Panc1 (cell line): ENCODE measurements at regions not wholly inside any gene's neighbourhood (a gene's known extent, or its start where the extent isn't known, plus 50 kb on each side); places are given as distances from the start of the nearest gene placed in this dataset.

Source experiments
- ATAC-seq: fragments of 200-7000 bp; cut with Tn5 transposase; 2 replicates; pipeline ENCODE4 v1.9.1; 2020; ENCODE audit warnings: mild to moderate bottlenecking, moderate library complexity
- BruUV-seq: library from RNA; stranded (reverse); fragments of 400-500 nt; replicated peaks from 2 replicates; lab custom pipeline; 2021; lab: Mats Ljungman, UMichigan
- CTCF ChIA-PET: fragments of 300-600 bp; sonication (Branson Sonifier 250); formaldehyde crosslinking; loops from one replicate; lab custom pipeline; 2022; ENCODE audit warnings: antibody characterized with exemption; lab: Charles Lee
- POLR2A ChIA-PET: fragments of 300-600 bp; sonication (Branson Sonifier 250); formaldehyde crosslinking; loops from one replicate; lab custom pipeline; 2022; ENCODE audit warnings: antibody characterized with exemption; lab: Charles Lee
- DNase-seq: peaks from one replicate; pipeline ENCODE4 v3.0.0-alpha.2; 2010; ENCODE audit warnings: low read depth, low spot score
- H3K27ac ChIP-seq: 2 replicates; pipeline ENCODE4 v1.5.1; 2011; ENCODE audit warnings: mild to moderate bottlenecking, low read length, inconsistent platforms
- H3K27me3 ChIP-seq: fragments of 200-500 bp; sonication (Bioruptor generic); 2 replicates; pipeline ENCODE4 v1.6.0; 2014; ENCODE audit warnings: low read length, inconsistent platforms; ENCODE audit not compliant: control insufficient read depth, insufficient read depth
- H3K36me3 ChIP-seq: fragments of 200-500 bp; sonication (Bioruptor generic); 2 replicates; pipeline ENCODE4 v1.5.1; 2014; ENCODE audit warnings: inconsistent platforms, mild to moderate bottlenecking, low read length, moderate library complexity; ENCODE audit not compliant: control insufficient read depth, insufficient read depth
- H3K4me1 ChIP-seq: 2 replicates; pipeline ENCODE4 v1.5.1; 2011; ENCODE audit warnings: inconsistent platforms, mild to moderate bottlenecking, low read length, moderate library complexity; ENCODE audit not compliant: control insufficient read depth, insufficient read depth
- H3K4me3 ChIP-seq, 2 experiments: 2 replicates each; pipeline ENCODE4 v1.5.1; 2011 to 2012; ENCODE audit warnings: low read depth in 2 of 2, low read length in 2 of 2, mild to moderate bottlenecking in 2 of 2, inconsistent platforms in 1 of 2, moderate library complexity in 1 of 2
- H3K9me3 ChIP-seq: fragments of 200-500 bp; sonication (Bioruptor generic); 2 replicates; pipeline ENCODE4 v1.5.1; 2014; ENCODE audit warnings: low read depth, mild to moderate bottlenecking, inconsistent platforms, low read length, moderate library complexity; ENCODE audit not compliant: control insufficient read depth, insufficient read depth
- CTCF ChIP-seq: fragments of 450-650 bp; IDR thresholded peaks from 2 replicates; pipeline ENCODE4 v1.5.1; 2017; ENCODE audit warnings: mild to moderate bottlenecking
- POLR2AphosphoS5 ChIP-seq: IDR thresholded peaks from 2 replicates; pipeline ENCODE4 v1.6.1; 2012; ENCODE audit warnings: mild to moderate bottlenecking, low read depth, low read length, moderate library complexity
- SIN3A ChIP-seq: IDR thresholded peaks from 2 replicates; pipeline ENCODE4 v1.6.1; 2012; ENCODE audit warnings: low read depth, mild to moderate bottlenecking, low read length, moderate library complexity, borderline replicate concordance; ENCODE audit not compliant: insufficient read depth
- TCF7L2 ChIP-seq: IDR thresholded peaks from 2 replicates; pipeline ENCODE4 v1.6.1; 2011; ENCODE audit warnings: mild to moderate bottlenecking, low read depth, low read length, inconsistent platforms
- in situ Hi-C: cut with HindIII; loops from 2 replicates; pipeline ENCODE4 v1.10.0; 2016; ENCODE audit warnings: low sequenced_read_pairs, low pct_unique_long_range_greater_than_20kb
- intact Hi-C: fragments of 100-400 bp; cut with micrococcal nuclease; formaldehyde crosslinking; loops from one replicate; pipeline ENCODE4 v1.10.0; 2022; ENCODE audit not compliant: unreplicated experiment
- TF ChIP-seq, protein P1 (sequence below), 2 experiments: IDR thresholded peaks; 2 replicates each; pipeline ENCODE4 v1.6.1; 2011 to 2012; ENCODE audit warnings: low read depth in 2 of 2, control low read depth in 1 of 2, low read length in 1 of 2, mild to moderate bottlenecking in 1 of 2, moderate library complexity in 1 of 2; ENCODE audit not compliant: insufficient read depth in 1 of 2

GRCh38 chr17:5899496-5900195, 170.5 kb upstream of the WSCD1 start:
- Histone ChIP-seq H3K27me3 (no peaks in the 10 kb centered on the region), H3K4me3 (no peak overlapping the region), H3K4me1 (no peaks in the 10 kb centered on the region), H3K27ac (no peak overlapping the region), H3K36me3 (no peaks in the 10 kb centered on the region), H3K9me3 (no peaks in the 10 kb centered on the region)
- no peak for DNase-seq
- intact Hi-C loops (no loop called here), in situ Hi-C loops (no loop called here)
- ATAC-seq, result no peak
- TF ChIP-seq POLR2AphosphoS5 (no peak), TCF7L2 (no peak), CTCF (no peak), SIN3A (no peak)
- TF ChIP-seq, protein P1, sequence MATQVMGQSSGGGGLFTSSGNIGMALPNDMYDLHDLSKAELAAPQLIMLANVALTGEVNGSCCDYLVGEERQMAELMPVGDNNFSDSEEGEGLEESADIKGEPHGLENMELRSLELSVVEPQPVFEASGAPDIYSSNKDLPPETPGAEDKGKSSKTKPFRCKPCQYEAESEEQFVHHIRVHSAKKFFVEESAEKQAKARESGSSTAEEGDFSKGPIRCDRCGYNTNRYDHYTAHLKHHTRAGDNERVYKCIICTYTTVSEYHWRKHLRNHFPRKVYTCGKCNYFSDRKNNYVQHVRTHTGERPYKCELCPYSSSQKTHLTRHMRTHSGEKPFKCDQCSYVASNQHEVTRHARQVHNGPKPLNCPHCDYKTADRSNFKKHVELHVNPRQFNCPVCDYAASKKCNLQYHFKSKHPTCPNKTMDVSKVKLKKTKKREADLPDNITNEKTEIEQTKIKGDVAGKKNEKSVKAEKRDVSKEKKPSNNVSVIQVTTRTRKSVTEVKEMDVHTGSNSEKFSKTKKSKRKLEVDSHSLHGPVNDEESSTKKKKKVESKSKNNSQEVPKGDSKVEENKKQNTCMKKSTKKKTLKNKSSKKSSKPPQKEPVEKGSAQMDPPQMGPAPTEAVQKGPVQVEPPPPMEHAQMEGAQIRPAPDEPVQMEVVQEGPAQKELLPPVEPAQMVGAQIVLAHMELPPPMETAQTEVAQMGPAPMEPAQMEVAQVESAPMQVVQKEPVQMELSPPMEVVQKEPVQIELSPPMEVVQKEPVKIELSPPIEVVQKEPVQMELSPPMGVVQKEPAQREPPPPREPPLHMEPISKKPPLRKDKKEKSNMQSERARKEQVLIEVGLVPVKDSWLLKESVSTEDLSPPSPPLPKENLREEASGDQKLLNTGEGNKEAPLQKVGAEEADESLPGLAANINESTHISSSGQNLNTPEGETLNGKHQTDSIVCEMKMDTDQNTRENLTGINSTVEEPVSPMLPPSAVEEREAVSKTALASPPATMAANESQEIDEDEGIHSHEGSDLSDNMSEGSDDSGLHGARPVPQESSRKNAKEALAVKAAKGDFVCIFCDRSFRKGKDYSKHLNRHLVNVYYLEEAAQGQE (IDR thresholded peaks at IDR 0.05; ENCODE audit: insufficient read depth in 1 of 2, low read depth in 2 of 2, low read length in 1 of 2), result no peak
- BruUV-seq, result no TSS peak
- POLR2A ChIA-PET, result no interaction called here
- CTCF ChIA-PET, result no interaction called here

DNA sequence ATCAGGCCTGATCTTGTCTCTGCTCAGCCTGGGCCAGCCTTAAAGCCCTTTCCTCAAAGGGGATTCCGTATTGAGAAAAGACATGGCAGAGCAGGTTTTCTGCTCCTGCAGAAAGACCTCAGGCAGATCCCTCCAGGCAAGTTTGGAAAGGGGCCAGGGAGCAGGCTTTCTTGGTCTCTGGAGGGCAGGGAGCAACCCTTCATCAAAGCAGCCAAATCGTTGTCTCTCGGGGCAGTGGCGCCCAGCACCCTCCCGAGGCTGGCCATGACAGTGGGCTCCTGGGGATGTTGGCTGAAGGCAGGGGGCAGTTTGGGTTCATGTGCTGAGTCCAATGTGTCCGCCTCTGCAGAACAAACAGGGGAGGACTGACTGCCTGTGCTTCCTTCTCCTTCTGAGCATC, 168.4 kb upstream of the WSCD1 start:
- CTCF ChIA-PET, result no interaction called here
- no TSS peak for BruUV-seq

More for the DNA sequence above, 168.4 kb upstream of the WSCD1 start:
- Histone ChIP-seq H3K9me3 (no peaks in the 10 kb centered on the region), H3K4me1 (no peaks in the 10 kb centered on the region), H3K4me3 (no peak overlapping the region), H3K27ac (no peak overlapping the region), H3K36me3 (no peaks in the 10 kb centered on the region), H3K27me3 (no peaks in the 10 kb centered on the region)
- no peak for DNase-seq
- in situ Hi-C loops, result no loop called here
- intact Hi-C loops, result no loop called here
- no peak for ATAC-seq
- POLR2A ChIA-PET, result no interaction called here
- TF ChIP-seq SIN3A, result no peak
- no peak for TF ChIP-seq TCF7L2
- TF ChIP-seq, protein P1 (IDR thresholded peaks at IDR 0.05; ENCODE audit: insufficient read depth in 1 of 2, low read depth in 2 of 2, low read length in 1 of 2), result no peak
- no peak for TF ChIP-seq POLR2AphosphoS5
- no peak for TF ChIP-seq CTCF
